Astrocyte of the spinal cord (primary cell): ENCODE measurements at regions not wholly inside any gene's neighbourhood (a gene's known extent, or its start where the extent isn't known, plus 50 kb on each side); places are given as distances from the start of the nearest gene placed in this dataset.

Experiments
- DNase-seq: peaks from one replicate; pipeline ENCODE4 v3.0.0; 2011; ENCODE audit warnings: low read depth, low spot score
- H3K4me3 ChIP-seq: 2 replicates; pipeline ENCODE4 v1.5.1; 2011; ENCODE audit warnings: low read depth, mild to moderate bottlenecking, low read length, moderate library complexity
- CTCF ChIP-seq: IDR thresholded peaks from 2 replicates; pipeline ENCODE4 v1.5.1; 2012; ENCODE audit warnings: low read depth, mild to moderate bottlenecking, low read length, inconsistent platforms
- in situ Hi-C: cut with HindIII; loops from 2 replicates; pipeline ENCODE4 v1.10.0; 2017; ENCODE audit warnings: low sequenced_read_pairs

GRCh38 chr2:15842758-15843666 is 97.3 kb upstream of the MYCN start:
- H3K4me3 ChIP-seq: no peak overlapping the region
- in situ Hi-C loops: no loop called here
- DNase-seq: no peak
- no peak for TF ChIP-seq CTCF

- TF ChIP-seq CTCF: no peak
- DNase-seq: no peak
- in situ Hi-C loops: no loop called here
- no peak overlapping the region for H3K4me3 ChIP-seq
These were observed 96.0 kb upstream of the MYCN start for GRCh38 chr2:15844211-15844801.

GRCh38 chr2:15845294-15845693 is 95.1 kb upstream of the MYCN start:
- TF ChIP-seq CTCF: no peak
- DNase-seq: no peak
- H3K4me3 ChIP-seq: no peak overlapping the region
- in situ Hi-C loops: no loop called here

- H3K4me3 ChIP-seq: no peak overlapping the region
- DNase-seq: no peak
- no peak for TF ChIP-seq CTCF
- in situ Hi-C loops: no loop called here
These were observed 94.5 kb upstream of the MYCN start for GRCh38 chr2:15845737-15846405.

GRCh38 chr2:15846626-15847025 is 93.7 kb upstream of the MYCN start:
- in situ Hi-C loops: no loop called here
- H3K4me3 ChIP-seq: no peak overlapping the region
- no peak for DNase-seq
- no peak for TF ChIP-seq CTCF

GRCh38 chr2:15850534-15850933 is 89.8 kb upstream of the MYCN start:
- in situ Hi-C loops: no loop called here
- H3K4me3 ChIP-seq: no peak overlapping the region
- no peak for TF ChIP-seq CTCF
- DNase-seq: no peak
